Fibroblast of lung (primary cell): ENCODE measurements at regions not wholly inside any gene's neighbourhood (a gene's known extent, or its start where the extent isn't known, plus 50 kb on each side); places are given as distances from the start of the nearest gene placed in this dataset.

Experiments used
- EZH2 ChIP-seq: IDR thresholded peaks from 2 replicates; pipeline ENCODE4 v1.5.1; 2012; ENCODE audit warnings: low read length, control low read depth, mild to moderate bottlenecking; ENCODE audit errors: missing control alignments
- TF ChIP-seq, protein P1 (sequence below), 2 donors: IDR thresholded peaks in 1 of 2; conservative IDR thresholded peaks in 1 of 2; 1 replicate in 1 of 2; 2 replicates in 1 of 2; pipeline ENCODE4 v1.5.1; 2011 to 2012; ENCODE audit warnings: low read length in 2 of 2, control low read depth in 1 of 2, inconsistent platforms in 1 of 2, low read depth in 1 of 2, mild to moderate bottlenecking in 1 of 2

- TF ChIP-seq EZH2 = no peak
- TF ChIP-seq, protein P1, sequence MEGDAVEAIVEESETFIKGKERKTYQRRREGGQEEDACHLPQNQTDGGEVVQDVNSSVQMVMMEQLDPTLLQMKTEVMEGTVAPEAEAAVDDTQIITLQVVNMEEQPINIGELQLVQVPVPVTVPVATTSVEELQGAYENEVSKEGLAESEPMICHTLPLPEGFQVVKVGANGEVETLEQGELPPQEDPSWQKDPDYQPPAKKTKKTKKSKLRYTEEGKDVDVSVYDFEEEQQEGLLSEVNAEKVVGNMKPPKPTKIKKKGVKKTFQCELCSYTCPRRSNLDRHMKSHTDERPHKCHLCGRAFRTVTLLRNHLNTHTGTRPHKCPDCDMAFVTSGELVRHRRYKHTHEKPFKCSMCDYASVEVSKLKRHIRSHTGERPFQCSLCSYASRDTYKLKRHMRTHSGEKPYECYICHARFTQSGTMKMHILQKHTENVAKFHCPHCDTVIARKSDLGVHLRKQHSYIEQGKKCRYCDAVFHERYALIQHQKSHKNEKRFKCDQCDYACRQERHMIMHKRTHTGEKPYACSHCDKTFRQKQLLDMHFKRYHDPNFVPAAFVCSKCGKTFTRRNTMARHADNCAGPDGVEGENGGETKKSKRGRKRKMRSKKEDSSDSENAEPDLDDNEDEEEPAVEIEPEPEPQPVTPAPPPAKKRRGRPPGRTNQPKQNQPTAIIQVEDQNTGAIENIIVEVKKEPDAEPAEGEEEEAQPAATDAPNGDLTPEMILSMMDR (conservative IDR thresholded peaks at IDR 0.05 in 1 of 2, IDR thresholded peaks at IDR 0.05 in 1 of 2; ENCODE audit: low read depth in 1 of 2, low read length in 2 of 2) = no peak
Observed at GRCh38 chr9:75417471-75417870, 329.2 kb downstream of the OSTF1 start.
